K562 (cell line): ENCODE measurements at regions not wholly inside any gene's neighbourhood (a gene's known extent, or its start where the extent isn't known, plus 50 kb on each side); places are given as distances from the start of the nearest gene placed in this dataset.

Experiments
- CEBPZ ChIP-seq: fragments of 150-350 bp; IDR thresholded peaks from 2 replicates; pipeline ENCODE4 v1.6.1; 2014; ENCODE audit warnings: low read depth, mild to moderate bottlenecking, low read length, borderline replicate concordance
- CTCF ChIP-seq, 3 experiments: IDR thresholded peaks in 2 of 3; conservative IDR thresholded peaks in 1 of 3; 2 replicates each; pipeline ENCODE4 v1.5.1; 2011 to 2012; ENCODE audit warnings: low read length in 3 of 3, mild to moderate bottlenecking in 3 of 3, control low read depth in 2 of 3, improper control_type of control experiment in 1 of 3, inconsistent platforms in 1 of 3, low read depth in 1 of 3, mixed read lengths in 1 of 3, moderate library complexity in 1 of 3; ENCODE audit not compliant: insufficient read depth in 2 of 3
- FOXP4 ChIP-seq: sonication (generic); formaldehyde crosslinking; IDR thresholded peaks from 2 replicates; pipeline ENCODE4 v1.8.0; 2022; ENCODE audit warnings: mild to moderate bottlenecking, missing genetic modification reagents, borderline replicate concordance
- POLR2A ChIP-seq: fragments of 450-650 bp; conservative IDR thresholded peaks from 2 replicates; pipeline ENCODE4 v1.6.1; 2016
- ZBTB8A ChIP-seq: fragments of 450-650 bp; IDR thresholded peaks from 2 replicates; pipeline ENCODE4 v1.6.1; 2018; ENCODE audit warnings: mild to moderate bottlenecking, moderate library complexity; ENCODE audit not compliant: partially characterized antibody
- ZNF324 ChIP-seq: fragments of 250-450 bp; sonication (Bioruptor Pico); IDR thresholded peaks from 2 replicates; pipeline ENCODE4 v1.4.0; 2020; ENCODE audit warnings: mild to moderate bottlenecking

GRCh38 chr7:142445019-142445686 lies 187.3 kb upstream of the PRSS58 start:
- TF ChIP-seq ZBTB8A, result no peak
- no peak for TF ChIP-seq POLR2A
- peak; percentile 56 to 69 (median 68) for TF ChIP-seq CTCF (IDR thresholded peaks at IDR 0.05 in 2 of 3, conservative IDR thresholded peaks at IDR 0.05 in 1 of 3; ENCODE audit: insufficient read depth in 2 of 3, low read depth in 1 of 3, low read length in 3 of 3)
- no peak for TF ChIP-seq ZNF324
- TF ChIP-seq CEBPZ, result no peak
- no peak for TF ChIP-seq FOXP4
